Neural progenitor cell (in vitro differentiated cells): ENCODE measurements at regions not wholly inside any gene's neighbourhood (a gene's known extent, or its start where the extent isn't known, plus 50 kb on each side); places are given as distances from the start of the nearest gene placed in this dataset.
"Not testable (repeated sequence)": the region's sequence is repeated elsewhere in the genome, so short reads cannot be mapped to it uniquely, and the experiment has no call there.

ENCODE experiments used
- DNase-seq: peaks from one replicate; pipeline ENCODE4 v3.0.0-alpha.2; 2016; ENCODE audit warnings: low spot score
- H2AFZ ChIP-seq: fragments of 200-600 bp; sonication (generic); replicated peaks from 2 replicates; pipeline ENCODE4 v1.6.1; 2016; ENCODE audit warnings: antibody characterized with exemption
- H3F3A ChIP-seq: fragments of 200-600 bp; sonication (generic); 2 replicates; pipeline ENCODE4 v1.6.1; 2016; ENCODE audit warnings: antibody characterized with exemption, low read depth
- H3K27ac ChIP-seq: fragments of 200-600 bp; sonication (generic); 2 replicates; pipeline ENCODE4 v1.5.1; 2016; ENCODE audit warnings: mild to moderate bottlenecking
- H3K27me3 ChIP-seq: fragments of 200-600 bp; sonication (generic); 2 replicates; pipeline ENCODE4 v1.6.1; 2016; ENCODE audit warnings: mild to moderate bottlenecking, moderate library complexity
- H3K36me3 ChIP-seq: fragments of 200-600 bp; sonication (generic); 2 replicates; pipeline ENCODE4 v1.5.1; 2016
- H3K4me1 ChIP-seq: fragments of 200-600 bp; sonication (generic); 2 replicates; pipeline ENCODE4 v1.6.1; 2016; ENCODE audit warnings: mixed run types
- H3K4me2 ChIP-seq: fragments of 200-600 bp; sonication (generic); 2 replicates; pipeline ENCODE4 v1.6.1; 2016
- H3K4me3 ChIP-seq: fragments of 200-600 bp; sonication (generic); 2 replicates; pipeline ENCODE4 v1.5.1; 2016
- H3K79me2 ChIP-seq: fragments of 200-600 bp; sonication (generic); 2 replicates; pipeline ENCODE4 v1.6.1; 2016; ENCODE audit warnings: low read depth
- H3K9ac ChIP-seq: fragments of 200-600 bp; sonication (generic); 2 replicates; pipeline ENCODE4 v1.6.1; 2016
- H3K9me3 ChIP-seq: fragments of 200-600 bp; sonication (generic); 2 replicates; pipeline ENCODE4 v1.5.1; 2016; ENCODE audit warnings: low read depth
- H4K20me1 ChIP-seq: fragments of 200-600 bp; sonication (generic); 2 replicates; pipeline ENCODE4 v1.6.1; 2016; ENCODE audit warnings: low read depth
- H3K27ac Mint-ChIP-seq: 3 replicates; pipeline ENCODE4 v1.8.0; 2021; ENCODE audit warnings: mixed read lengths
- H3K27me3 Mint-ChIP-seq: 2 replicates; pipeline ENCODE4 v1.8.0; 2022; ENCODE audit warnings: low read depth, mild to moderate bottlenecking, inconsistent platforms, moderate library complexity, mixed read lengths; ENCODE audit not compliant: insufficient read depth
- H3K36me3 Mint-ChIP-seq: 3 replicates; pipeline ENCODE4 v1.8.0; 2021; ENCODE audit warnings: mixed read lengths
- H3K4me1 Mint-ChIP-seq: 3 replicates; pipeline ENCODE4 v1.8.0; 2021; ENCODE audit warnings: mixed read lengths
- H3K4me3 Mint-ChIP-seq: 3 replicates; pipeline ENCODE4 v1.8.0; 2021; ENCODE audit warnings: mild to moderate bottlenecking, moderate library complexity, mixed read lengths
- H3K9me3 Mint-ChIP-seq: 3 replicates; pipeline ENCODE4 v1.8.0; 2020; ENCODE audit warnings: mixed read lengths
- CTCF ChIP-seq: fragments of 200-600 bp; sonication (generic); IDR thresholded peaks from 2 replicates; pipeline ENCODE4 v1.5.1; 2017; ENCODE audit warnings: antibody characterized with exemption, mild to moderate bottlenecking
- EZH2 ChIP-seq: fragments of 200-600 bp; sonication (generic); IDR thresholded peaks from 2 replicates; pipeline ENCODE4 v1.6.1; 2017; ENCODE audit warnings: antibody characterized with exemption, mild to moderate bottlenecking, moderate library complexity
- EZH2phosphoT487 ChIP-seq: fragments of 200-600 bp; sonication (generic); IDR thresholded peaks from 2 replicates; pipeline ENCODE4 v1.6.1; 2017; ENCODE audit warnings: antibody characterized with exemption

- Histone ChIP-seq H4K20me1 (no peaks in the 10 kb centered on the region), H3K36me3 (no peaks in the 10 kb centered on the region), H3K4me2 (no peak overlapping the region), H3K79me2 (no peaks in the 10 kb centered on the region), H3K9ac (no peak overlapping the region), H3K4me1 (no peaks in the 10 kb centered on the region), H3K4me3 (no peak overlapping the region), H3F3A (no peaks in the 10 kb centered on the region), H3K9me3 (no peaks in the 10 kb centered on the region), H3K27me3 (peaks cover 51% of the 10 kb centered on the region), H2AFZ (peak overlapping the region; percentile 26), H3K27ac (no peak overlapping the region)
- no peak for TF ChIP-seq EZH2
- no peak for TF ChIP-seq EZH2phosphoT487
- no peak for TF ChIP-seq CTCF
- no peak overlapping the region for H3K4me3 Mint-ChIP-seq
- peaks cover 16% of the 10 kb centered on the region for H3K27me3 Mint-ChIP-seq
- no peaks in the 10 kb centered on the region for H3K4me1 Mint-ChIP-seq
- H3K9me3 Mint-ChIP-seq, result no peaks in the 10 kb centered on the region
- no peak for DNase-seq
- no peak overlapping the region for H3K27ac Mint-ChIP-seq
- H3K36me3 Mint-ChIP-seq, result no peaks in the 10 kb centered on the region
These were observed 78.4 kb upstream of the SEZ6L start for GRCh38 chr22:26090821-26091220.

GRCh38 chr22:26094497-26094896 is 74.8 kb upstream of the SEZ6L start:
- H3K36me3 Mint-ChIP-seq, H3K36me3 ChIP-seq, H3K4me1 Mint-ChIP-seq, H3K27ac ChIP-seq, H3K9me3 Mint-ChIP-seq, H3K79me2 ChIP-seq, H3K4me2 ChIP-seq, H4K20me1 ChIP-seq, H3F3A ChIP-seq, H2AFZ ChIP-seq, H3K4me1 ChIP-seq, H3K27me3 Mint-ChIP-seq, H3K9me3 ChIP-seq, H3K4me3 Mint-ChIP-seq, DNase-seq, H3K9ac ChIP-seq, H3K27ac Mint-ChIP-seq, H3K4me3 ChIP-seq: not testable (repeated sequence)
- peaks cover 19% of the 10 kb centered on the region for H3K27me3 ChIP-seq

DNA sequence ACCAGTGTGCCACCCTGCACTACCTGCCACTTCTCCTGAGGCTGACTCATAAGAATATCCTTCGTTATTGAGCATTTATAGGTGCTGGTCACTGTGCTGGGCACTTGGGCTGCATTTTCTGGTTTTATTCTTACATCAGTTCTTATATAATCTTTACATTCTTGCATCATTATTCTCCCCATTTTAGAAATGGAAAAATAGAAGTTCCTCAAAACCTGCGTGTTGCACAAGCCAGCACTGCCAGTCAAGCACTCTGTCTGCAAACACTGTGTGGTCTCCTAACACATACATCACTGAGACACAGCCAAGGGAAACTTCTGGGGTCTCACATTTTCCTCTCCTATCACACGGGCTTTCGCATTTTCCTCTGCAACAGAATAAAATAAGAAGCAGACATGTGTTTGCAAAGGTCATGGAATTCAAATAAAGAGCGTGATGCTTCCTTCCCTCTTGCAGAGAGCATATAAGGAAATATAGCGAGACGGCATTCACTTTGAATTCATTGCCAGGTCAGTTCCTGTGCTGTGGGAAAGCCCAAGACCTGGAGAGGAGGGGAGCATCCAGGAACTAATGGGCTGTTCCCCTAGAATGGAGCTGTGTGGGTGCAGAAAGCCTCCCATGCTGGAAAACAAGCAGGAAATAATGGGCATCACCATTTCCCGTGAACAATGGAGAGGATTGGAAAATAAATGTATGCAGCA is 73.9 kb upstream of the SEZ6L start:
- peaks cover 14% of the 10 kb centered on the region for H3K27me3 ChIP-seq

More for the DNA sequence above, 73.9 kb upstream of the SEZ6L start:
- Histone ChIP-seq H4K20me1 (no peaks in the 10 kb centered on the region), H3K36me3 (no peaks in the 10 kb centered on the region), H3K9me3 (no peaks in the 10 kb centered on the region), H3K4me1 (no peaks in the 10 kb centered on the region), H3K4me2 (no peak overlapping the region), H3F3A (no peaks in the 10 kb centered on the region), H2AFZ (no peak overlapping the region), H3K27ac (no peak overlapping the region), H3K79me2 (no peaks in the 10 kb centered on the region), H3K4me3 (no peak overlapping the region), H3K9ac (no peak overlapping the region)
- Mint-ChIP-seq H3K9me3 (no peaks in the 10 kb centered on the region), H3K27ac (no peak overlapping the region), H3K4me3 (no peak overlapping the region), H3K27me3 (peaks cover 7% of the 10 kb centered on the region), H3K36me3 (no peaks in the 10 kb centered on the region), H3K4me1 (no peaks in the 10 kb centered on the region)
- DNase-seq, result no peak
- no peak for TF ChIP-seq EZH2
- no peak for TF ChIP-seq EZH2phosphoT487
- TF ChIP-seq CTCF, result no peak
